Activated CD4-positive, alpha-beta T cell treated with anti-CD3 and anti-CD28 coated beads, Interleukin-2, amount 50 U/mL, for 16 hours (primary cell): ENCODE measurements at regions not wholly inside any gene's neighbourhood (a gene's known extent, or its start where the extent isn't known, plus 50 kb on each side); places are given as distances from the start of the nearest gene placed in this dataset.
"Not testable (repeated sequence)": the region's sequence is repeated elsewhere in the genome, so short reads cannot be mapped to it uniquely, and the experiment has no call there.

ENCODE experiments used
- DNase-seq: peaks from one replicate; pipeline ENCODE4 v3.0.0-alpha.2; 2020

- DNase-seq, result not testable (repeated sequence)
Measured at GRCh38 chr2:156254637-156255067, 77.9 kb downstream of the NR4A2 start.

GRCh38 chr2:156253765-156254164 is 78.8 kb downstream of the NR4A2 start:
- DNase-seq, result no peak

- no peak for DNase-seq
Measured at GRCh38 chr2:156242874-156243273, 89.6 kb downstream of the NR4A2 start.

GRCh38 chr2:156237558-156237957 is 95.0 kb downstream of the NR4A2 start:
- DNase-seq, result no peak

GRCh38 chr2:156229724-156230362 is 102.7 kb downstream of the NR4A2 start:
- DNase-seq, result no peak

- DNase-seq, result not testable (repeated sequence)
Measured at GRCh38 chr2:156223328-156223727, 109.2 kb downstream of the NR4A2 start.

- DNase-seq, result no peak
Measured at GRCh38 chr2:156221703-156222102, 110.8 kb downstream of the NR4A2 start.

GRCh38 chr2:156219491-156220100 is 112.9 kb downstream of the NR4A2 start:
- no peak for DNase-seq

- no peak for DNase-seq
Measured at GRCh38 chr2:156215656-156216055, 116.9 kb downstream of the NR4A2 start.

- DNase-seq, result no peak
Measured at GRCh38 chr2:156211318-156211717, 121.2 kb downstream of the NR4A2 start.

- no peak for DNase-seq
Measured at GRCh38 chr2:156206355-156206754, 126.2 kb downstream of the NR4A2 start.

GRCh38 chr2:156199588-156199987 is 132.9 kb downstream of the NR4A2 start:
- no peak for DNase-seq

- DNase-seq, result no peak
Measured at GRCh38 chr2:156196031-156196430, 136.5 kb downstream of the NR4A2 start.

- no peak for DNase-seq
Measured at GRCh38 chr2:156192468-156192867, 140.1 kb downstream of the NR4A2 start.

GRCh38 chr2:156191527-156191926 is 141.0 kb downstream of the NR4A2 start:
- no peak for DNase-seq

- no peak for DNase-seq
Measured at GRCh38 chr2:156190517-156190916, 142.0 kb downstream of the NR4A2 start.

GRCh38 chr2:156189584-156189983 is 142.9 kb downstream of the NR4A2 start:
- DNase-seq, result no peak

- DNase-seq, result no peak
Measured at GRCh38 chr2:156189143-156189542, 143.4 kb downstream of the NR4A2 start.

- DNase-seq, result no peak
Measured at GRCh38 chr2:156182132-156182531, 150.4 kb downstream of the NR4A2 start.

- DNase-seq, result no peak
Measured at GRCh38 chr2:156181208-156181607, 151.3 kb downstream of the NR4A2 start.

GRCh38 chr2:156177654-156178053 is 154.9 kb downstream of the NR4A2 start:
- DNase-seq, result no peak

GRCh38 chr2:156175946-156176345 is 156.6 kb downstream of the NR4A2 start:
- no peak for DNase-seq

GRCh38 chr2:156170929-156171328 is 161.6 kb downstream of the NR4A2 start:
- no peak for DNase-seq

GRCh38 chr2:156165742-156166141 is 166.8 kb downstream of the NR4A2 start:
- no peak for DNase-seq
